Coronary artery (tissue), 2 donors: ENCODE measurements at regions not wholly inside any gene's neighbourhood (a gene's known extent, or its start where the extent isn't known, plus 50 kb on each side); places are given as distances from the start of the nearest gene placed in this dataset.

Source experiments
- DNase-seq: peaks from one replicate; pipeline ENCODE4 v3.0.0-alpha.2; 2017; ENCODE audit warnings: low spot score
- H3K27ac ChIP-seq, 2 donors: fragments of 200-600 bp; sonication (generic); one replicate each; pipeline ENCODE4 v1.5.1; 2016 to 2019
- H3K4me3 ChIP-seq: fragments of 200-600 bp; sonication (generic); 2 replicates; pipeline ENCODE4 v1.5.1; 2016; ENCODE audit warnings: mild to moderate bottlenecking, moderate library complexity
- TF ChIP-seq, protein P1 (sequence below): fragments of 200-600 bp; sonication (generic); IDR thresholded peaks from one replicate; pipeline ENCODE4 v1.5.1; 2019; ENCODE audit warnings: antibody characterized with exemption

DNA sequence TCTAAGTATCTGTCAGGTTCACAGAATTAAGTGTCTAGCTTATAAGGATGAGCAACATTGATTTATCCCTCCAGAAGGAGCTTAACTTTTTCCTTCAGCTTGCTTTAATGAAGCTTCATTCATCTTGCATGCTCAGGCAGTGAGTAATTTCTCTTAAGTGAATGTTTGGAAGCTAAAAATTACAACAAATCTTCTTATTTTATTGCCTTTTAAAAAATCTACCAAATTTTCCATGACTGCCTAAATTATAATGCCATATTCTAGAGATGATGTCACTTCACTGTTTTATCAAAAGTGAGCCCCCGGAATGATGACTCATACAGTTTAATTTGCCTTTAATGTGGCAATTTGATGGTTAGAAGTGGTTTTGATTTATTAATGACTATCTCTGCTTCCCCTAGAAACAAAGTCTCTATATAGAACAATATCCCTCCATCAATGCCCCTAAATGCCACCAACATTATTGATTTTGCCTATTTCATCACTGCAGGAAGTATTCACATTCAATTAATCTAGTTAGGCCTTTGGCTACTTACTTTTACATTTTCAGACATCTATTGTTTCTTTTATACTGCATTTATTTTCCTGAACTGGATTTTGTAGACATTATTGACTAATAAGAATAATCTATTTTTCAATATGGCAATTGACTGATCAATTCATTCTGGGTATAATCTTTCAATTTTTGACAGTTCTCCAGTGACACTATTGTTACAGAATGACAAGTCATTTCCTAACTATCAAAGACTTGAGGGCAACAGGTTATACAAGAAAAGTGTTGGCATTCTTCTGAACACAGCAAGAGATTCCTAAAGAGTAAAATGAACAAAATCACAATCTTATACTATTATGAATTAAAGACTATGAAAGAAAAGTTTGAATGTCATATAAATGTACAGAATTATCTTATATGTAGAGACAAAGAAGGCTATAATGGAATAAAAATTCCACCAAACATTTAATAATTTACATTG is 139.3 kb upstream of the ODAD2 start:
- peak overlapping the region in 1 of 2 donors; percentile 31 for H3K27ac ChIP-seq

DNA sequence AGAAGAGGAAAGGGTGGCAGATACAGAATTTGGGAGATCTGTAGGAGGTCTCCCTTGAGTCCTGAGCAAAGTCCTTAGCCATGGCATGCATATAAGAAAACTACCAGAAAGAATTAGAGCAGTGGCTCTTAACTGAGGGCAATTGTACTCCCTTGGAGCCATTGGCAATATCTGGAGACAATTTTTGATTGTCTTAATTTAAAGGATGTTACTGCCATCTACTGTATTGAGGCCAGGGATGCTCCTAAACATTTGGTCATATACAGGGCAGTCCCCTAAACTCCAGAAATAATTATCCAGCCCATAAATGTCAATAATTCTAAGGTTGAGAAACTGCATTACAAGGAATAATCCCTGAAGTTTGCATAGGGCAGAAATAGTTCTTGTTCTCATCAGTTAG is 136.4 kb upstream of the ODAD2 start:
- no peak for DNase-seq
- TF ChIP-seq, protein P1, sequence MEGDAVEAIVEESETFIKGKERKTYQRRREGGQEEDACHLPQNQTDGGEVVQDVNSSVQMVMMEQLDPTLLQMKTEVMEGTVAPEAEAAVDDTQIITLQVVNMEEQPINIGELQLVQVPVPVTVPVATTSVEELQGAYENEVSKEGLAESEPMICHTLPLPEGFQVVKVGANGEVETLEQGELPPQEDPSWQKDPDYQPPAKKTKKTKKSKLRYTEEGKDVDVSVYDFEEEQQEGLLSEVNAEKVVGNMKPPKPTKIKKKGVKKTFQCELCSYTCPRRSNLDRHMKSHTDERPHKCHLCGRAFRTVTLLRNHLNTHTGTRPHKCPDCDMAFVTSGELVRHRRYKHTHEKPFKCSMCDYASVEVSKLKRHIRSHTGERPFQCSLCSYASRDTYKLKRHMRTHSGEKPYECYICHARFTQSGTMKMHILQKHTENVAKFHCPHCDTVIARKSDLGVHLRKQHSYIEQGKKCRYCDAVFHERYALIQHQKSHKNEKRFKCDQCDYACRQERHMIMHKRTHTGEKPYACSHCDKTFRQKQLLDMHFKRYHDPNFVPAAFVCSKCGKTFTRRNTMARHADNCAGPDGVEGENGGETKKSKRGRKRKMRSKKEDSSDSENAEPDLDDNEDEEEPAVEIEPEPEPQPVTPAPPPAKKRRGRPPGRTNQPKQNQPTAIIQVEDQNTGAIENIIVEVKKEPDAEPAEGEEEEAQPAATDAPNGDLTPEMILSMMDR, result no peak
- Histone ChIP-seq H3K27ac (no peak overlapping the region), H3K4me3 (no peak overlapping the region)

More for the DNA sequence above, 139.3 kb upstream of the ODAD2 start:
- TF ChIP-seq, protein P1, result no peak
- H3K4me3 ChIP-seq, result no peak overlapping the region
- DNase-seq, result no peak

DNA sequence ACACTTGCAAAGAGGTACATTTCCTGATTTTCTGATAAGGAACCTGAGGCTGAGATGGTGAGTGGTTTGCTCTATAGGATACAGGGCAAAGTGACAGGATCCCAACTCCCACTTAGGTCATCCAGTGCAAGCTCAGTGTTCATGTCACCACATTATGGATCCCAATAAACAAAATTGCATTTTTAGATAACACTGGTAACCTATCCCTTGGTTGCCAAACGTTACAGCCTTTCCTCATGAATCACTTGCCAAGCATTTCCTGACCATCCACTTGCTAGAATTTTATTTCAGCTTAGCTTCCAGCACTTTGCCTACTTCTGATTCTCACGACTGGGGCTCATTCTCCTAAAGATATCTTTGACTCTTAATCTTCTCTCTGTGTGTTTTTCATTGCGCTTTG is 131.4 kb upstream of the ODAD2 start:
- Histone ChIP-seq H3K27ac (no peak overlapping the region), H3K4me3 (no peak overlapping the region)
- TF ChIP-seq, protein P1, result no peak
- no peak for DNase-seq

DNA sequence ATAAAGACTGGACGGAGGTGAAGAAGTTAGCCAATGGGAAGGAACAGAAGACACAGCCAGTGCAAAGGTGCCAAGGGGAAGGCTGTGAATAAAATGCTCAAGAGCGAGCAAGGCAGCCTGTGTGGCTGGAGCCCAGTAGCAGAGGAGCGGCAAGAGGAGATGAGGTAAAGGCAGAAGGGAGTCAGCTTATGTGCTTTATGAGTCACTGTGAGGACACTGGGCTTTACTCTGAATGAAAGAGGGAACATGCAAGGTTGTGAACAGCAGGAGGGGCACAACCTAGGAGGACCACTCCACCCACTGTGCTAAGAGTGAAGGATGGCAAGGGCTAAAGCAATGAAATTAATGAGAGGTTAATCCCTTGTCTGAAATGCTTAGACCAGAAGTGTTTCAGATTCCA is 129.0 kb upstream of the ODAD2 start:
- no peak for DNase-seq
- Histone ChIP-seq H3K4me3 (no peak overlapping the region), H3K27ac (no peak overlapping the region)
- TF ChIP-seq, protein P1, result no peak

DNA sequence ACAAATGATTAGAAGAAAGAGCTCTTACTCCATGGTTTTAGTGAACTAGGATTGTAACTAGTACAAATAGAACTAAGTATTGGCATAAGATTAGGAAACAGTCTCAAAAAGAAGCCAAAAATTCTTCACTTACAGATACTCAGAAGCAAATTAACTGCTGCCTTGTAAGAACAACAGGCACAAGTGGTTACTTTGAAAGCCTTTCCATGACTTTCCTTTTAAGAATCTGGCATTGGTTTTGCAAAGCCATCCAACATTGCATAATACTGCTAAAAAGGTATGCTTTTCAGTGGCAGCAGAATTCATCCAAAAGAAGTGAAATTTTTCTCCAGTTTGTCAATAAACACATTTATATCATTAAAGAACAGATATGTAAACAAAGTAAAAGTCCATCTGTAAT is 126.8 kb upstream of the ODAD2 start:
- no peak overlapping the region for H3K4me3 ChIP-seq
- H3K27ac ChIP-seq, result no peak overlapping the region
- TF ChIP-seq, protein P1, result no peak
- no peak for DNase-seq

DNA sequence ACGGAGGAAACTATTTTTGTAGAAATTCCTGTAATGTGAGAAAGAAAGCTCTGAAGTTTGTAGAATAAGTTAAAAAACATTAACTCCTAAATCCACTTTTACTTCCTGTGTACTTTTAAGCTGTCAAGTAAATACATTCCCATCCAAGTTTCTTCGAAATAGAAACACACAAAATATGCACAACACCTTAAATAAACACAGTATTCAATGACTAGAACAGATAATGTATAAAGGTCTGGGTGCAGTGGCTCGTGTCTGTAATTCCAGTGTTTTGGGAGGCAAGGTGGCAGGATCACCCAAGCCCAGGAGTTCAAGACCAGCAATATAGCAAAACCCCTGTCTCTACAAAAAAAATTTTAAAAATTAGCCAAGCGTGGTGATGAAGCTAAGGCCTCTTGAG is 121.9 kb upstream of the ODAD2 start:
- DNase-seq, result no peak
- H3K4me3 ChIP-seq, result no peak overlapping the region
- TF ChIP-seq, protein P1, result no peak
- H3K27ac ChIP-seq, result no peak overlapping the region
